ENCODE measurements at regions not wholly inside any gene's neighbourhood (a gene's known extent, or its start where the extent isn't known, plus 50 kb on each side); places are given as distances from the start of the nearest gene placed in this dataset.
"Not testable (repeated sequence)": the region's sequence is repeated elsewhere in the genome, so short reads cannot be mapped to it uniquely, and the experiment has no call there.

DNA sequence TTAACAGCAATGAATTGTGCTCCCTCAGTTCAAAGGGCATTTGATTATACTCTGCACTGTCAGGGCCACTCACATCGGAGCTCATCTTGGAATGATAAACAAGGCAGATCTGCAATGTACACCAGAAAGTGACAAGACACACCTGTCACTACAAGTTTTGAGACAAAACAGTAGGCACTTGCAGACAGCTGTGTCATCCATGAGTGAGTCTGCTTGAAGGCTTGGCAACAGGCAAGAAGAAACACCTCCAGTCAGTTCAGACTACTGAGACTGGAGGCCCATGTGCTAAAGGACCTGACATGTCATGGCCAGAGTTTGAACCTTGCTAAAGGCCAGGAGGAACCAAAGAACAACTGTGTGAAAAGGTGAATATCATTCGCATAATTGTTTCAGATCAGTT lies 354.5 kb downstream of the CEP170 start:
- H2AFZ ChIP-seq (ENCODE audit: low read length); H3K36me3 ChIP-seq (ENCODE audit: control insufficient read depth, insufficient read depth, low read length); H3K4me1 ChIP-seq (ENCODE audit: control insufficient read depth, extremely low read depth, insufficient read depth, low read length); DNase-seq (ENCODE audit: low read depth in 2 of 2); H3K9me3 ChIP-seq (ENCODE audit: control insufficient read depth, insufficient read depth, low read depth, low read length); H4K20me1 ChIP-seq (ENCODE audit: control insufficient read depth, extremely low read depth, insufficient read depth, low read length); H3K9ac ChIP-seq (ENCODE audit: insufficient read depth, low read length); H3K79me2 ChIP-seq (ENCODE audit: control insufficient read depth, insufficient read depth, low read length); H3K4me3 ChIP-seq (replicated peaks in 1 of 4; ENCODE audit: control extremely low read depth in 1 of 4, insufficient read depth in 1 of 4, low read depth in 3 of 4, low read length in 4 of 4); H3K27me3 ChIP-seq (ENCODE audit: control insufficient read depth, insufficient read depth, low read length); H3K27ac ChIP-seq (ENCODE audit: insufficient read depth, low read length); H3K4me2 ChIP-seq (ENCODE audit: extremely low read depth, insufficient read depth, low read length): not testable (repeated sequence)

DNA sequence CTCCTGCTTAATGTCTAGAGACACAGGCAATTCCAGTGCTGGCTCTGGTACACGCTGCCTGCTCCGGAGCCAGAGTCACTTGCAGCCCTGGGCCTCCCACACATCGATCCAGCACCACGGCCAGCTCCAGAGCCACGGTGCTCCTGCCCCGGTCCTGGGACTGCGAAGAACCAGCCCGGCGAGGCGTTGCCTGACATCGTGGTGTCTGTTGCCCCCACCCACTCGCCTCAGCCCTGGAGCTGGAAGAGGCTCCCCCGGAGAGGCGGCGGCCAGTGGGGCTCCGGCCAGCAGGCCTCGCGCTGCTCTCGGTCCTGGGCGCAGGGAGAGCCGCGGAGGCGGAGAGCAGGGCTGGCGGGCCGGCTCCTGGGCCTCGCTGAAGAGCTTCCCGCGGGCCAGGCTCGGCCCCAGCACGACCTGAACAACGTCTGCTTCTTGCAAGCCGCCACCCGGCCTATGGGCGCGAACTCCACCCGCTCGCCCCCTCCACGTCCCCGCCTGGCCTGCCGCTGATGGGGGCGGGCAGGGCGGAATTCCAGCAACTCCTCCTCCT lies 364.8 kb downstream of the CEP170 start:
- H3K27ac ChIP-seq (ENCODE audit: insufficient read depth, low read length) = no peak overlapping the region
- no peaks in the 10 kb centered on the region for H3K27me3 ChIP-seq (ENCODE audit: control insufficient read depth, insufficient read depth, low read length)
- H4K20me1 ChIP-seq (ENCODE audit: control insufficient read depth, extremely low read depth, insufficient read depth, low read length) = no peaks in the 10 kb centered on the region
- H2AFZ ChIP-seq (ENCODE audit: low read length) = no peak overlapping the region
- H3K36me3 ChIP-seq (ENCODE audit: control insufficient read depth, insufficient read depth, low read length) = no peaks in the 10 kb centered on the region
- DNase-seq (ENCODE audit: low read depth in 2 of 2) = peak in 1 of 2 donors; percentile 6
- no peak overlapping the region for H3K4me2 ChIP-seq (ENCODE audit: extremely low read depth, insufficient read depth, low read length)
- no peak overlapping the region for H3K9ac ChIP-seq (ENCODE audit: insufficient read depth, low read length)
- no peaks in the 10 kb centered on the region for H3K79me2 ChIP-seq (ENCODE audit: control insufficient read depth, insufficient read depth, low read length)
- no peaks in the 10 kb centered on the region for H3K4me1 ChIP-seq (ENCODE audit: control insufficient read depth, extremely low read depth, insufficient read depth, low read length)
- H3K4me3 ChIP-seq (replicated peaks in 1 of 4; ENCODE audit: control extremely low read depth in 1 of 4, insufficient read depth in 1 of 4, low read depth in 3 of 4, low read length in 4 of 4) = no peak overlapping the region
- H3K9me3 ChIP-seq (ENCODE audit: control insufficient read depth, insufficient read depth, low read depth, low read length) = no peaks in the 10 kb centered on the region
- TF ChIP-seq EZH2 (IDR thresholded peaks at IDR 0.05; ENCODE audit: low read length, missing control alignments) = no peak
- TF ChIP-seq, protein P1, sequence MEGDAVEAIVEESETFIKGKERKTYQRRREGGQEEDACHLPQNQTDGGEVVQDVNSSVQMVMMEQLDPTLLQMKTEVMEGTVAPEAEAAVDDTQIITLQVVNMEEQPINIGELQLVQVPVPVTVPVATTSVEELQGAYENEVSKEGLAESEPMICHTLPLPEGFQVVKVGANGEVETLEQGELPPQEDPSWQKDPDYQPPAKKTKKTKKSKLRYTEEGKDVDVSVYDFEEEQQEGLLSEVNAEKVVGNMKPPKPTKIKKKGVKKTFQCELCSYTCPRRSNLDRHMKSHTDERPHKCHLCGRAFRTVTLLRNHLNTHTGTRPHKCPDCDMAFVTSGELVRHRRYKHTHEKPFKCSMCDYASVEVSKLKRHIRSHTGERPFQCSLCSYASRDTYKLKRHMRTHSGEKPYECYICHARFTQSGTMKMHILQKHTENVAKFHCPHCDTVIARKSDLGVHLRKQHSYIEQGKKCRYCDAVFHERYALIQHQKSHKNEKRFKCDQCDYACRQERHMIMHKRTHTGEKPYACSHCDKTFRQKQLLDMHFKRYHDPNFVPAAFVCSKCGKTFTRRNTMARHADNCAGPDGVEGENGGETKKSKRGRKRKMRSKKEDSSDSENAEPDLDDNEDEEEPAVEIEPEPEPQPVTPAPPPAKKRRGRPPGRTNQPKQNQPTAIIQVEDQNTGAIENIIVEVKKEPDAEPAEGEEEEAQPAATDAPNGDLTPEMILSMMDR (conservative IDR thresholded peaks at IDR 0.05 in 1 of 2, IDR thresholded peaks at IDR 0.05 in 1 of 2; ENCODE audit: low read depth in 1 of 2, low read length in 2 of 2) = no peak

- H3K4me2 ChIP-seq (ENCODE audit: extremely low read depth, insufficient read depth, low read length) = no peak overlapping the region
- H4K20me1 ChIP-seq (ENCODE audit: control insufficient read depth, extremely low read depth, insufficient read depth, low read length) = no peaks in the 10 kb centered on the region
- TF ChIP-seq, protein P1 (conservative IDR thresholded peaks at IDR 0.05 in 1 of 2, IDR thresholded peaks at IDR 0.05 in 1 of 2; ENCODE audit: low read depth in 1 of 2, low read length in 2 of 2) = no peak
- no peak for TF ChIP-seq EZH2 (IDR thresholded peaks at IDR 0.05; ENCODE audit: low read length, missing control alignments)
- H3K4me3 ChIP-seq (replicated peaks in 1 of 4; ENCODE audit: control extremely low read depth in 1 of 4, insufficient read depth in 1 of 4, low read depth in 3 of 4, low read length in 4 of 4) = no peak overlapping the region
- no peaks in the 10 kb centered on the region for H3K36me3 ChIP-seq (ENCODE audit: control insufficient read depth, insufficient read depth, low read length)
- H2AFZ ChIP-seq (ENCODE audit: low read length) = no peak overlapping the region
- no peak for DNase-seq (ENCODE audit: low read depth in 2 of 2)
- H3K27me3 ChIP-seq (ENCODE audit: control insufficient read depth, insufficient read depth, low read length) = no peaks in the 10 kb centered on the region
- H3K9me3 ChIP-seq (ENCODE audit: control insufficient read depth, insufficient read depth, low read depth, low read length) = no peaks in the 10 kb centered on the region
- H3K4me1 ChIP-seq (ENCODE audit: control insufficient read depth, extremely low read depth, insufficient read depth, low read length) = no peaks in the 10 kb centered on the region
- no peak overlapping the region for H3K9ac ChIP-seq (ENCODE audit: insufficient read depth, low read length)
- no peaks in the 10 kb centered on the region for H3K79me2 ChIP-seq (ENCODE audit: control insufficient read depth, insufficient read depth, low read length)
- no peak overlapping the region for H3K27ac ChIP-seq (ENCODE audit: insufficient read depth, low read length)
These were observed 361.6 kb upstream of the PLD5 start for GRCh38 chr1:242886137-242886536.

GRCh38 chr1:242880022-242880421 lies 355.5 kb upstream of the PLD5 start:
- not testable (repeated sequence) for H2AFZ ChIP-seq (ENCODE audit: low read length); H3K36me3 ChIP-seq (ENCODE audit: control insufficient read depth, insufficient read depth, low read length); H3K27me3 ChIP-seq (ENCODE audit: control insufficient read depth, insufficient read depth, low read length); H4K20me1 ChIP-seq (ENCODE audit: control insufficient read depth, extremely low read depth, insufficient read depth, low read length); H3K9me3 ChIP-seq (ENCODE audit: control insufficient read depth, insufficient read depth, low read depth, low read length); H3K4me1 ChIP-seq (ENCODE audit: control insufficient read depth, extremely low read depth, insufficient read depth, low read length); H3K27ac ChIP-seq (ENCODE audit: insufficient read depth, low read length); DNase-seq (ENCODE audit: low read depth in 2 of 2); H3K79me2 ChIP-seq (ENCODE audit: control insufficient read depth, insufficient read depth, low read length); H3K9ac ChIP-seq (ENCODE audit: insufficient read depth, low read length); H3K4me3 ChIP-seq (replicated peaks in 1 of 4; ENCODE audit: control extremely low read depth in 1 of 4, insufficient read depth in 1 of 4, low read depth in 3 of 4, low read length in 4 of 4); H3K4me2 ChIP-seq (ENCODE audit: extremely low read depth, insufficient read depth, low read length)
